ENCODE measurements at regions not wholly inside any gene's neighbourhood (a gene's known extent, or its start where the extent isn't known, plus 50 kb on each side); places are given as distances from the start of the nearest gene placed in this dataset.
A peak's percentile ranks its signal among the peaks of the same experiment; 100 is the strongest.

DNA sequence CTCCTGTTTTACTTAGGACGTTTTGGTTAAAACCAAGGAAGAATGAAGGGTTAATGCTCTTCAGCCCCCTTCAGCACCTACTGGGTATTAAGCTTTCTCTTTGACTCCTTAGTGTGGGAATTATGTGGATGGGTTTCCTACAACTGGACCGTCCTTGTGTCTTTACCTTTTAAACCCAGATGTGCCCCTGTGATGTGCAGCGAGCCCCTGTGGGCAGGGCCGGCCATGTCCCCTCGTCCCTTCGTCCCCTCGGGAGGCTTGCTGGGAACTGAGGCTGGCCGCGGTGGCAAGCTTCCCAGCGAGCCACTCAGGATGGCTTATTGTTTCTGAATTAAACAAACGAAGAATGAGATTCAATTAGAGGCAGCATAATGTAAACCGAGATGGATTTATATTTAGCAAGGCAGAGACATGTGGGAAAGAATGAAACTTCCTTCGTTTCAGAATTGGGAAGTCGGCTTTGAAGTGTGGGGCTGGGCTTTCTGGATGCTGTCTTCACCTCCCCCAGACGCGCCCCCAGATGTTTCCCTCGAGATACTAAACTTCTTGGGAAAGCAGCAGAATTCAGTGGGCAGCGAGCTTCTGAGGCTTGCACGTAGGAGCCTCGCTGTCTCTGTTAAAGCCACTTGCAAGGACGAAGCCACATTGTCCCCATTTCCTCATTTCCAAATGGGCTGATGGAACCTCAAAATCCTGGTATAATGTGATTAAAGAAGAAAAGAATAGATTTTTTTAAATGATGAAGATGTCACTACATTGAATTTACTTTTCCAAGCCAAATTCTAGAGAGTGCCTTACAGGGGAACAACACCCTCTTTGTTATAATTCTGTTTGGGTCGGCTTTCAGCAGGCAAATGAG is 146.0 kb downstream of the VAPA start:
- TF ChIP-seq, protein P1, sequence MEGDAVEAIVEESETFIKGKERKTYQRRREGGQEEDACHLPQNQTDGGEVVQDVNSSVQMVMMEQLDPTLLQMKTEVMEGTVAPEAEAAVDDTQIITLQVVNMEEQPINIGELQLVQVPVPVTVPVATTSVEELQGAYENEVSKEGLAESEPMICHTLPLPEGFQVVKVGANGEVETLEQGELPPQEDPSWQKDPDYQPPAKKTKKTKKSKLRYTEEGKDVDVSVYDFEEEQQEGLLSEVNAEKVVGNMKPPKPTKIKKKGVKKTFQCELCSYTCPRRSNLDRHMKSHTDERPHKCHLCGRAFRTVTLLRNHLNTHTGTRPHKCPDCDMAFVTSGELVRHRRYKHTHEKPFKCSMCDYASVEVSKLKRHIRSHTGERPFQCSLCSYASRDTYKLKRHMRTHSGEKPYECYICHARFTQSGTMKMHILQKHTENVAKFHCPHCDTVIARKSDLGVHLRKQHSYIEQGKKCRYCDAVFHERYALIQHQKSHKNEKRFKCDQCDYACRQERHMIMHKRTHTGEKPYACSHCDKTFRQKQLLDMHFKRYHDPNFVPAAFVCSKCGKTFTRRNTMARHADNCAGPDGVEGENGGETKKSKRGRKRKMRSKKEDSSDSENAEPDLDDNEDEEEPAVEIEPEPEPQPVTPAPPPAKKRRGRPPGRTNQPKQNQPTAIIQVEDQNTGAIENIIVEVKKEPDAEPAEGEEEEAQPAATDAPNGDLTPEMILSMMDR (IDR thresholded peaks at IDR 0.05), result no peak
- Histone ChIP-seq H3K4me3 (peak overlapping the region in 1 of 2 donors; percentile 5), H3K4me1 (peaks cover 0 to 50% of the 10 kb centered on the region in 2 donors), H3K27me3 (no peaks in the 10 kb centered on the region), H3K9me3 (no peaks in the 10 kb centered on the region), H3K36me3 (no peaks in the 10 kb centered on the region), H3K27ac (peak overlapping the region; percentile 33 to 34)
- no peak for DNase-seq (ENCODE audit: low spot score)

DNA sequence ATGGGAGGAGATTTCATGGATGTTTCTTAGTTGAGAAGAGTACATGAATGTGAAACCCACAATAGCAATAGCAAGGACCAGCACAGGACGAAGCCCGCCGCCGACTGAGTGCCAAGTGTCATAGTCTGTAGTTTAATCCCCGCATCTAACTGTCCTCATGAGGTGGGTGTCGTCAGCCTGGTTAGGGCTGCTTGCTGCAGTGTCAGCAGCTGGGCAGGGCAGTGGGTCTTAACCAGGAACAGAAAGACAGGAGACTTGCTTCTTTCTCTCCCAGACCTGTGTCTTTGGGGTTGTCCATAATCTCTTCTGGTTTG is 146.6 kb downstream of the VAPA start:
- Histone ChIP-seq H3K36me3 (no peaks in the 10 kb centered on the region), H3K27me3 (no peaks in the 10 kb centered on the region), H3K4me1 (peaks cover 0 to 50% of the 10 kb centered on the region in 2 donors), H3K27ac (peak overlapping the region; percentile 33 to 34), H3K4me3 (no peak overlapping the region), H3K9me3 (no peaks in the 10 kb centered on the region)
- no peak for DNase-seq (ENCODE audit: low spot score)
- TF ChIP-seq, protein P1 (IDR thresholded peaks at IDR 0.05), result no peak

DNA sequence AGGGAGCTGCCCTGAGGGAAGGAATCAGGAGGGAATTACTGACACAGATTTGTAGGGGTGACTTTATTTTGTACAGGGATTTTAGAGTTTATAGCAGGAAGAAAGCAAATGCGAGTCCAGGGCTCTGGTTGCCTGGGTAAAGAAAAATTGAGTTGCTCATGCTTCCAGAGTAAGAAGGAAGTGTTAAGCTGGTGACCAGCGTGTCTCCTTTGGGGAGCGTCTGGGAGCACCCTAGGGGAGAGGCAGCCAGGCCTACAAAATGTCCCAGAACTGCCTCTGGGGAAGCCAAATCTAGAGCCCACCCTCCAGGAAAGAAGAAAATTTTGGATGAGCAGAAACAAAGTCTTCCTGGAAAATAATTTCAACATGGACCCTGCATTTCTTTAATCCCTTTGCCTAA is 147.0 kb downstream of the VAPA start:
- Histone ChIP-seq H3K27ac (peak overlapping the region; percentile 33 to 34), H3K36me3 (no peaks in the 10 kb centered on the region), H3K4me1 (peaks cover 0 to 50% of the 10 kb centered on the region in 2 donors), H3K27me3 (no peaks in the 10 kb centered on the region), H3K9me3 (no peaks in the 10 kb centered on the region), H3K4me3 (no peak overlapping the region)
- TF ChIP-seq, protein P1 (IDR thresholded peaks at IDR 0.05), result no peak
- DNase-seq (ENCODE audit: low spot score), result no peak

DNA sequence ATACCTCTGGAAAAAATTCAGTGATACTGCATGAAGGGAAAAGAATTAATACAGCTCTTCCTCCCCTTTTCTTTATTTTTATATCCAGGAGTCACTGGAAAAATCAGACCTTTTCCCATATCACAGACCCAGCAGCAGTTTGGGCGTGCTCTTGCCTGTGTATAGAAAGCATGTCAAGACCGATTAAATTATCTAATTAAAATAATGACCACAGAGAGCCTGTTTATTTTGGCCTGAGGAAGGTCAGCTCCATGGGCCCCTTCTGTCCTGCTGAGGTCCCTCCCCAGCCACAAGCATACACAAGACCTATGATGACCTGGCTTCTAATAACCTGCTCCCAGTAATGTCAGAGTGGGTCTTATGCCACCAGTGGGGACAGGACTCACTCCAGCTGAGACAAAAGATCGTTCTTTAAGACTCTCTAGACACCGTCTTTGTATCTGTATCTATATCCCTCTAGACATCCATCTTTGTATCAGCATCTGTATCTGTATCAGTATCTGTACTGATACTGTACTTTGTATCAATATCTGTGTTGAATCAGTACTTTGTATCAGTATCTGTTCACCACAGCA is 147.8 kb downstream of the VAPA start:
- no peaks in the 10 kb centered on the region for H3K36me3 ChIP-seq
- no peaks in the 10 kb centered on the region for H3K27me3 ChIP-seq
- no peak overlapping the region for H3K27ac ChIP-seq
- peaks cover 0 to 50% of the 10 kb centered on the region in 2 donors for H3K4me1 ChIP-seq
- no peak for DNase-seq (ENCODE audit: low spot score)
- TF ChIP-seq, protein P1 (IDR thresholded peaks at IDR 0.05), result no peak
- H3K4me3 ChIP-seq, result no peak overlapping the region
- no peaks in the 10 kb centered on the region for H3K9me3 ChIP-seq

DNA sequence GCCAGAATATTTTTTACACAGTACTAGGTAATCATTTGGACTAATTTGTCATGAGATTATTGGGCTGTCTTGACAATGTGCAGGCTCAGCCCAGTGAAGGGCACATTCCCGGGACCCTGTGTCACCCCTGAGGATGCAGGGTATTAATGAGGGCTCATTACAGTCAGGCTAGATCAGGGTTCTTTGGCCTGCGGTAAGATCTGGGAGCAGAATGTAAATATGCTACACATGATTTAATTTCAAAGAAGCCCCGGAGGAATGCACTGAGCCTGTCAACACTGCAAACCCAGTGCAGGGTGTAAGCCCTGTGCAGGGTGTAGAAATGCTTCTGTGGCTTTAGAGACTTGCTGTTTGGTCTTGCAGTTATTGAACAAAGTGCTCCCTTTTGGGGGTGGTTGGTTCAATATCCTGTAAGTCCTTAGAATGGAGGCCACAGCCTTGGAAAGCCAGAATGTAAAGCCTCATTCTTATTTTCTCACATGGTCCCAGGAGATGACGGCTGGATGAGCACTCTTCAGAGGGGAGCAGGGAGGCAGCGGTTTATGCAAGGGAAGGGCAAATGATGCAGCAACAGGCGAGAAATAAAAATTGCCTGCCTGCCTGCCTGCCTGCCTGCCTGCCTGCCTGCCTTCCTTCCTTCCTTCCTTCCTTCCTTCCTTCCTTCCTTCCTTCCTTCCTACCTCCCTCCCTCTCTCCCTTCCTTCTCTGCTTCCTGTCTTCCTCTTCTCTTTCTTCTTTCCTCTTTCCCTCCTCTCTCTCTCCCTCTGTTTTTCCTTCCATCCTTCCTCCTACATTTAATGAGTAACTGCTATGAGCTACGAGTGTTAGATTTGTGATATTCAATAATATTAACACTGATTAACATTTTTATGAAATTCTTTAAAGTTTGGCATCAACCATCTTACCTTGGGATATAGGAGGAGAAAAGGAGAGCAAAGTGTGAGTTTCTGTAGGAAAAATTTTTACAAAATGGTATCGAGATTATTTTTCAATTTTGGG is 148.8 kb downstream of the VAPA start:
- Histone ChIP-seq H3K4me3 (no peak overlapping the region), H3K4me1 (peaks cover 0 to 44% of the 10 kb centered on the region in 2 donors), H3K27me3 (no peaks in the 10 kb centered on the region), H3K27ac (no peak overlapping the region), H3K9me3 (no peaks in the 10 kb centered on the region), H3K36me3 (no peaks in the 10 kb centered on the region)
- DNase-seq (ENCODE audit: low spot score), result no peak
- TF ChIP-seq, protein P1 (IDR thresholded peaks at IDR 0.05), result no peak
